GM19372 (cell line): ENCODE measurements at regions not wholly inside any gene's neighbourhood (a gene's known extent, or its start where the extent isn't known, plus 50 kb on each side); places are given as distances from the start of the nearest gene placed in this dataset.

Experiments used
- ATAC-seq: cut with Tn5 transposase; IDR thresholded peaks from one replicate; pipeline ENCODE4 v1.9.1; 2021; ENCODE audit warnings: mild to moderate bottlenecking, low read depth, moderate library complexity; ENCODE audit not compliant: unreplicated experiment

DNA sequence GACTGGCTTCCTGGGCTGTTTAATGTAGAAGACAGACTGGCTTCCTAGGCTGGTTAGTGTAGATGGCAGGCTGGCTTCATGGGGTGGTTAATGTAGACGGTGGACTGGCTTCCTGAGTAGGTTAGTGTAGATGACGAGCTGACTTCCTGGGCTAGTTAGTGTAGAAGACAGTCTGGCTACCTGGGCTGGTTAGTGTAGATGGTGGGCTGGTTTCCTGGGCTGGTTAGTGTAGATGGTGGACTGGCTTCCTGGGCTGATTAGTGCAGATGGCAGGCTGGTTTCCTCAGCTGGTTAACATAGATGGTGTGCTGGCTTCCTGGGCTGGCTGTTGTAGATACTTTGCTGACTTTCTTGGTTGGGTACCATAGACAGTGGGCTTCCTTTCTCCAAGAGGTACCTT, 122.9 kb upstream of the PPP2R2D start:
- no peak for ATAC-seq

- no peak for ATAC-seq
Observed at GRCh38 chr10:131778385-131778784, 122.4 kb upstream of the PPP2R2D start.

- ATAC-seq = no peak
Observed at GRCh38 chr10:131778842-131779241, 122.0 kb upstream of the PPP2R2D start.

GRCh38 chr10:131779661-131780394, 121.0 kb upstream of the PPP2R2D start:
- no peak for ATAC-seq

- no peak for ATAC-seq
Observed at GRCh38 chr10:131781076-131781475, 119.7 kb upstream of the PPP2R2D start.

DNA sequence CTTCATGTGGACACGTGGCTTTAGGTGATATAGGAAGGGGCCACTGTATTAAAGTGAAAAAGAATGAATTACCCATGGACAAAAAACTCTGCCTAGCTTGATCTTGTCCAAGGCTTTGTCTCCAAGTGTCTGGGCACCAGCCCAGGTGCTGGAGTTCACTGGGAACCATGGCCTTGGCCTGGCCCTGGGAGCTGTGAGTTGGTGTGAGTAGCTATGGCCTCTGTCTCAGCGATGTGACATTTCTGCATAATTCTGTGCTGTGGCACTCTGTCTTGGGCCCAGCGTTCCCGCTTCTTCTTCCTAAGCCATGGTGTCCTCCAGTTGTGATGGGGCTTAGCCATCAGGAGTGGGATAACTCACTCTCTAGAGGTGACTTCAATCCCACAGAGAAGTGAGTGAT, 119.0 kb upstream of the PPP2R2D start:
- ATAC-seq = no peak

DNA sequence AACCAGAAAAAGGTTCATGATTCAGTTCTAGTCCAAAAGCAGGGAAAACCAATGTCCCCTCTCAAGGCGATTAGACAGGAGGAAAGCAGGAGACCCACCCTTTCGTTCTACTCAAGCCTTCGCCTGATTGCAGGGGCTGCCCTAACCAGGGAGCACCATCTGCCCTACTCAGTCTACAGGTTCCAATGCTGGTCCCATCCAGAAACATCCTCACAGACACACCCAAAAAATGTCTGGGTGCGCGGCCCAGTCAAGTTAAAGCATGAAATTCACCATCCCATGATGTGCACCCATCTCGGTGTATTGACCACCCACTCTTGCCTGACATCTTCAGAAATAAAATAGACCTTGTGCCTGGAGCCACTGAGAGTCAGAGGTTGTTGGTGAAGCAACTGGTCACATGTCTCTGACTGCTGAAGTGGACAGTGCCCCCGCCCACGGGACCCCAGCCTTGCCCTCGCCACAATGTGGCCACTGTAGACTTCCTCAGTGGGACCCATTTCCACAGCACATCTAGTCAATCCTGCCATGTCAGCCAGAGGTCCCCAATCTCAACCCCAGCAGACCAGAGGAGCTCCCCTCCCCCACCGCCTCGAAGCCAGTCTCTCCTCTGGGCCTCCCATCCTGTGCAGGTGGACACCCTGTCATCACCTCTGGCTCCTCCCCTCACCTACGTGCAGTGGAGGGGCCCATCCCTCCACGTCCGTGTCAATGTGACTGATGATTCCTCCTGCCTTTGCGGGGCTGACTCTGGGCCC, 116.3 kb upstream of the PPP2R2D start:
- no peak for ATAC-seq

DNA sequence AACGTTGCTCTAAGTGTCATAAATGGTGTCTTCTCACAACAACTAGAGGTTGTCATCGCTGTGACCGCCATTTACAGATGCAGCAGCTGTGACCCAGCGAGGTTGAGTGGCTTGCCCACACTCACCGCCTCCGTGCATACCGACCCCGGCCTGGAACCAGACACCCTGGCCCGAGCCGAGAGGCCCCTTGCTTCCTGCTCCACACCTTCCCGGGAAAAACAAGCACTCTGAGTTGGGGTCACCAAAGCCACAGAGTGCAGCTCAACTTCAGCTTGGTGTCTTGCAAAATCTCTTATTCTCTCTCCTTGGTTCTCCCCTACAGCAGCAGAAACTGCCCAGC, 115.7 kb upstream of the PPP2R2D start:
- no peak for ATAC-seq

DNA sequence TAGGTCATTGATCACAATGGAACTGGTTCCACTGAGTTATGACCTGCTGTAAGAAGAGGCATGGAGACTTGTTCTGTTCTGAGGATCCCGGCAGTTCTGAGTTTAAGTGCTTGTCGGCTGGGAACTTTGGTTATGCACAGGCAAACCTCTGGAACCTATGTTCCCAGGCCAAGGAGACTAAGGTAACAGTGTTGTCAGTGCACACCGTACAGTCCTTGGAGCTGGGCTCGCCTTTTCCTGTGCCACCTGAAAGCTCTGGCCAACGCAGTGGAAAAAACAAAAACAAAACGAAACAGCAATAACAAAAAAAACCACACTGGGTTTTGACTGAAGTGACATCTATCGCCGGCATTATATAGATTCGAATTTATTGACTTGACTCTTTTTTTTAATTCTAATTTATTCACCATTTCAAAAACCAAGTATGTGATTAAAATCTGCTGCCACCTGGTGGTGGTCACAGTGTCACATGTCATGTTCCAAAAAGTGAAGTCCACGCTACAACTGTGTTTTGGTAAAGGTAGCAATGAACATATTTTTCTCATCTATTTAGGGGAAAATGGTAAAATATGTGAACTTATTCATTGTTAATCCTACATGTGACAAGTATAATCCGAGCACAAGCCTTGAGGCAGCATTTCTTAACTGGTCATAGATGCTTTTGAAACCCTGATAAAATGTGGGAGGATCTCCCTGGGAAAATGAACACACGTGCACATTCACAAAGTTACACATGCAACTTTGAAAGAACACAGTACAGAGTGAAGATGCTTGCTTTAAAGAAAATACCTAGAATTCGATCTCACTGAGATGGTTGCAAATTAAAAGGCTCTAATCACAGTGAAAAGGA, 113.8 kb upstream of the PPP2R2D start:
- no peak for ATAC-seq

DNA sequence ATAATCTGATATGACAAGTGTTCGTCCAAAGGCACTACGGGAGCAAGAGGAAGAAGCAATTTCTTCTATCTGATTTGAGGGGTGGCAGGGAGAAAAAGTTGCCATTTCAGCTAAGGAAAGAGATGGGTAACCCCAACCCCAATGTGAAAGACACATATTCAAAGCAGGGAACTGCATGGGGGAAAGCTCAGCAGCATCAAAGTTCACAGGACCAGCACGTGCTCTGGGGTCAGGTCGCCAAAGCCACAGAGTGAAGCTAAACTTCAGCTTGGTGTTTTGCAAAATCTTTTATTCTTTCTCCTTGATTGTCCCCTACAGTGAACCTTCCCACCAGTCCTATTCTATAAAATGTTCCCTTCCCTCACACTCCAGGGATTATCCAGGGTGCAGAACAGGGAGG, 112.8 kb upstream of the PPP2R2D start:
- ATAC-seq = no peak

- ATAC-seq = no peak
Observed at GRCh38 chr10:131788386-131788785, 112.4 kb upstream of the PPP2R2D start.

- no peak for ATAC-seq
Observed at GRCh38 chr10:131789516-131789915, 111.3 kb upstream of the PPP2R2D start.

GRCh38 chr10:131790021-131790420, 110.8 kb upstream of the PPP2R2D start:
- ATAC-seq = no peak

DNA sequence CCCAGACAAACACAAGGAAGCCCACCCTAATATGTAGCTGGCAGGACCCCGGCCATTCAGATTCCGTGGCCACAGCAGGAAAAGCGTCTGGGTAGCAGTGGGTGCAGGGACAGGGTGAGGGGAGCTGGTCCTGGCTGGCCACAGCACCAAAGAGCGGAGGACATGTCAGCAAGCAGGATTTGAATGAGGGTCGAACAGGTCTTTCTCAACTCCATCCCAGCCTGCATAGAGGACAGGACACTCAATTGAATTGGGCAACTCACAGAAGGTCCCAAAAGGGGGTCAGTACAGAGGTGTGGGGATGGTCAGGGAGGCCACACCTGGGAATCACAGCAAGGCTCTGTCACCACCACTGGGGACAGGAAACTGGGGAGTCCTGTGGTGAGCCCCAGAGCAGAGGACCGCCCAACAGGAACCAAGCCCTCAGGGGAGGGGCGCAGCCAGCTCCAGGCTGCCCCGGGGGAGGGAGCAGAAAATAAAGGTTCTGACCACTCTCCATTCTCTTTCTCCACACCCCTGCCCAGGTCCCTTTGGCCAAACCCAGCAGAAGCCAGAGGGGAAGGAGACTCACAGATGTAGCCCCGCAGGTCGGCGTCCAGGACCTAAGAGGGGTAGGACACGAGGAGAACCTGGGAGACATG, 108.7 kb upstream of the PPP2R2D start:
- no peak for ATAC-seq

GRCh38 chr10:131792809-131793208, 108.0 kb upstream of the PPP2R2D start:
- no peak for ATAC-seq

DNA sequence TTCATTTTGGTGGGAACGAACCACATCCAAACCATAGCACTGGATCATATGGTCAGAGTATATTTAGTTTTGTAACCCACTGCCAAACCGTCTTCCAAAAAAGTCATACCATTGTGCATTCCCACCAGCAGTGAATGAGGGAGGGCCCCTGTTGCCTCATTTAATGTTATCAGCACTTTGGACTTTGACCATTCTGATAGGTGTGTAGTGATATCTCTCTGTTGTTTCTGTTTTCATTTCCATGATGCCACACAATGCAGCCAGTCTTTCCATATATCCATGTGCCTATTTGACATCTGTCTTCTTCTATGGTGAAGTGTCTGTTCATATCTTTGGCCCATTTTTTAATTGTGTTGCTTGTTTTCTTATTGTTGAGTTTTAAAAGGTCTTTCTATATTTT, 105.0 kb upstream of the PPP2R2D start:
- no peak for ATAC-seq

DNA sequence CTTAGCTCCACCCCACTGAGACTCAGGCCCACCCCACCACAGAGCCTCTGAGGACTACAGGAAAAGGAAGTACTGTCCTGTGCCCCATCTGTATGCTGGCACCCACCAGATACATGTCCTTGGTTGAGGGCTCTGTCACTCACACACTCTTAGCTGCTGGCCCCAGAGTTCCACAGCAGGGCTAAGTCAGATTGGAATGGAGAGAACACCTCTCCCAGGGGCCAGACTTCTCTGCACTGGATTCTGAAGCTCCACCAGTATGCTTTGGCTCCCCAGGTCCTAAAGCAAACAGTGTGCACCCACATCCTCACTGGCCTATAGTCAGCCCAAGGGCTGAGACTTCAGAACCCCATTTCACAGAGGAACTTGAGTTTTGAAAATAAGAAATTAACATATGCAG, 103.2 kb upstream of the PPP2R2D start:
- no peak for ATAC-seq

GRCh38 chr10:131799429-131799828, 101.4 kb upstream of the PPP2R2D start:
- no peak for ATAC-seq

DNA sequence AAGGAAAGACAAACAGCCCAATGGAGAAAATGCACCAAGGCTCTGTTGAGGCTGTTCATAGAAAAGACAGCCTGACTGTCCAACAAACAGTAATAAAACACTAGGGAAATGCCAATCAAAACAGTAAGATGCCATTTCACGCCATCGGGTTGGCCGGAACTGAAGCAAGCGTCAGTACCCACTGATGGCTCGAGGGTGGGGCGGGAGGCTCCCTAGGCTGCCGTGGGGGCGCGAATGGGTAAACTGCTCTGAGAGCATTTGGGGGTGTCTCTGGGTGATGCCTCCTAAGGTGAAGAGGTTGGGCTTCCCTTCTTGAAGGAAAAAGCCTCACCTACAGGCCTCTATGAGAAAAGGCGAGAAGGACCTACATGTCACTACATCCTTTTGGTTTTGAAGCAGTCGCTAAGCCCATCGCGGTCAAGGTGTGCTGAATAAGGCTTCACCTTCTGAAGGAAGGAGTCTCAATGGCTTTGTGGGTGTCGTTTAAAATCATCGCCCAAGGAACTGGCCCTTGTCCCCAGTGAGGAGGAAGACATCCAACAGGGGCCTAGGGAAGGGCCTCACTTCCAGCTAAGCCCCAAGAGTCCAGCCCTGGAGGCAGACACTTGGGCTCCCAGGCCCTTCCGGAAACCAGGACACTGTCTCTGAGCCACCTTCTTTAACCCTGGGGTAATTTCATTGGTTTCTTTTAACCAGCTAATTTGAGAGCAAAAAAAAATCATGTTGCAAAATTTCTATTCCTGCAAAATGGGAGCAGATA, 98.5 kb upstream of the PPP2R2D start:
- ATAC-seq = no peak

GRCh38 chr10:131802996-131803395, 97.8 kb upstream of the PPP2R2D start:
- ATAC-seq = no peak
